ENCODE measurements at regions not wholly inside any gene's neighbourhood (a gene's known extent, or its start where the extent isn't known, plus 50 kb on each side); places are given as distances from the start of the nearest gene placed in this dataset.

DNA sequence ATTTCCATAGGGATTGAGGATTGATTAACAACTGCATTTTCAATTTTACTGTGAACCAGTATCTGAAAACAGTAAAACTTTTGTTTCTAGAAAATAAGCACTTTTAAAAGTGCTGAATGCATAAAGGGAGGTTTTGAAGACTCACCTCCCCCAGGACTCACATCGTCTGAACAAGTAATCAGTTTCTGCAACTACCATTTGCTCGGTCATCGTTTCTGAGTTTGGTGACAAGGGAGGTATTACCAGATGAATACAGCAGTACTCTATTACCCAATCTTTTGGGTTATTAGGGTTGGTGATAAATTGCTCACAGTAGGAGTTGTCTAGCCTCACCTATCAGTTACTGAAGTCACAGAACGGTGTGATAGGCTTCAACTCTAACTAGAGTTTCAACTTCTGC is 234.5 kb upstream of the FN1 start:
- TF ChIP-seq POLR2A (IDR thresholded peaks at IDR 0.05), result no peak
- TF ChIP-seq, protein P1, sequence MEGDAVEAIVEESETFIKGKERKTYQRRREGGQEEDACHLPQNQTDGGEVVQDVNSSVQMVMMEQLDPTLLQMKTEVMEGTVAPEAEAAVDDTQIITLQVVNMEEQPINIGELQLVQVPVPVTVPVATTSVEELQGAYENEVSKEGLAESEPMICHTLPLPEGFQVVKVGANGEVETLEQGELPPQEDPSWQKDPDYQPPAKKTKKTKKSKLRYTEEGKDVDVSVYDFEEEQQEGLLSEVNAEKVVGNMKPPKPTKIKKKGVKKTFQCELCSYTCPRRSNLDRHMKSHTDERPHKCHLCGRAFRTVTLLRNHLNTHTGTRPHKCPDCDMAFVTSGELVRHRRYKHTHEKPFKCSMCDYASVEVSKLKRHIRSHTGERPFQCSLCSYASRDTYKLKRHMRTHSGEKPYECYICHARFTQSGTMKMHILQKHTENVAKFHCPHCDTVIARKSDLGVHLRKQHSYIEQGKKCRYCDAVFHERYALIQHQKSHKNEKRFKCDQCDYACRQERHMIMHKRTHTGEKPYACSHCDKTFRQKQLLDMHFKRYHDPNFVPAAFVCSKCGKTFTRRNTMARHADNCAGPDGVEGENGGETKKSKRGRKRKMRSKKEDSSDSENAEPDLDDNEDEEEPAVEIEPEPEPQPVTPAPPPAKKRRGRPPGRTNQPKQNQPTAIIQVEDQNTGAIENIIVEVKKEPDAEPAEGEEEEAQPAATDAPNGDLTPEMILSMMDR (IDR thresholded peaks at IDR 0.05), result no peak

Measured in right lobe of liver (tissue), 4 donors.